ENCODE measurements at regions not wholly inside any gene's neighbourhood (a gene's known extent, or its start where the extent isn't known, plus 50 kb on each side); places are given as distances from the start of the nearest gene placed in this dataset.

GRCh38 chr18:11512096-11513025 is 97.0 kb upstream of the SLC35G4 start:
- DNase-seq (ENCODE audit: low spot score), result no peak
- no peak overlapping the region for H3K4me3 ChIP-seq (ENCODE audit: low read depth in 1 of 3, low read length in 3 of 3)

DNA sequence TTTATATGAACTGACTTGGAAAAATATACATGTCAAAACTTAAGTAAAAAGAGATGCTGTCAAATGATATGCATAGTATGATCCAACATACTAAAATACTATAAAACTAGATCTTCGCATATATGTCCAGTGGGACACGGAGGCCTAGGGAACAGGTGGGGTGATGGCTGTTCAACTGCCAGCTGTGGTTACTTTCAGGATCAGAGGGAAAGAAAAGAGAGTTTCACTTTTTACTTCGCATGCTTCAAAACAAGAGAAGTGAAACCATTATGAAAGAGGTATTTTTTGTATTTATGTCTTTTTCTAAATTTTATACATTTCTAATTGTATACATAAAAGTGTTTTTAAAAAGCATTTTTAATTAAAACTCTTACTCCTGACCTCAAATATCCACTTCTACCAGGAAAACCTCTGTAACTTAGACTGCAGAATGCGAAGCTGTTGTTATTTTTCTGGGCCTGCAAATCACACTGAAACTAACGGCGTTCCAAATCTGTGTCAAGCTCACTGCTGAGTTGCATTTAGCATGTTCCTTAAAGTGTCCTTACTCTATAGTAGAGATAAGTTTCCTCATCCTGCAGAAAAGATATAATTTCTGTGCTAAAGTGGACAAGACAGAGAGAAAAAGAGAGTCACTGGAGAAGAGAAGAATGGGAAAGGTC is 97.8 kb upstream of the SLC35G4 start:
- TF ChIP-seq RXRA (IDR thresholded peaks at IDR 0.05) (no peak), NR2F2 (IDR thresholded peaks at IDR 0.05) (no peak), HNF4A (conservative IDR thresholded peaks at IDR 0.05) (no peak), JUND (IDR thresholded peaks at IDR 0.05) (no peak), TAF1 (conservative IDR thresholded peaks at IDR 0.05) (no peak), EGR1 (IDR thresholded peaks at IDR 0.05; ENCODE audit: low read depth in 2 of 2) (no peak), FOXA2 (IDR thresholded peaks at IDR 0.05) (no peak), ZBTB33 (IDR thresholded peaks at IDR 0.05) (no peak)
- TF ChIP-seq, protein P1, sequence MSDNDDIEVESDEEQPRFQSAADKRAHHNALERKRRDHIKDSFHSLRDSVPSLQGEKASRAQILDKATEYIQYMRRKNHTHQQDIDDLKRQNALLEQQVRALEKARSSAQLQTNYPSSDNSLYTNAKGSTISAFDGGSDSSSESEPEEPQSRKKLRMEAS (IDR thresholded peaks at IDR 0.05), result no peak
- TF ChIP-seq, protein P2, sequence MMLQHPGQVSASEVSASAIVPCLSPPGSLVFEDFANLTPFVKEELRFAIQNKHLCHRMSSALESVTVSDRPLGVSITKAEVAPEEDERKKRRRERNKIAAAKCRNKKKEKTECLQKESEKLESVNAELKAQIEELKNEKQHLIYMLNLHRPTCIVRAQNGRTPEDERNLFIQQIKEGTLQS (IDR thresholded peaks at IDR 0.05), result no peak
- TF ChIP-seq, protein P3, sequence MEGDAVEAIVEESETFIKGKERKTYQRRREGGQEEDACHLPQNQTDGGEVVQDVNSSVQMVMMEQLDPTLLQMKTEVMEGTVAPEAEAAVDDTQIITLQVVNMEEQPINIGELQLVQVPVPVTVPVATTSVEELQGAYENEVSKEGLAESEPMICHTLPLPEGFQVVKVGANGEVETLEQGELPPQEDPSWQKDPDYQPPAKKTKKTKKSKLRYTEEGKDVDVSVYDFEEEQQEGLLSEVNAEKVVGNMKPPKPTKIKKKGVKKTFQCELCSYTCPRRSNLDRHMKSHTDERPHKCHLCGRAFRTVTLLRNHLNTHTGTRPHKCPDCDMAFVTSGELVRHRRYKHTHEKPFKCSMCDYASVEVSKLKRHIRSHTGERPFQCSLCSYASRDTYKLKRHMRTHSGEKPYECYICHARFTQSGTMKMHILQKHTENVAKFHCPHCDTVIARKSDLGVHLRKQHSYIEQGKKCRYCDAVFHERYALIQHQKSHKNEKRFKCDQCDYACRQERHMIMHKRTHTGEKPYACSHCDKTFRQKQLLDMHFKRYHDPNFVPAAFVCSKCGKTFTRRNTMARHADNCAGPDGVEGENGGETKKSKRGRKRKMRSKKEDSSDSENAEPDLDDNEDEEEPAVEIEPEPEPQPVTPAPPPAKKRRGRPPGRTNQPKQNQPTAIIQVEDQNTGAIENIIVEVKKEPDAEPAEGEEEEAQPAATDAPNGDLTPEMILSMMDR (IDR thresholded peaks at IDR 0.05; ENCODE audit: low read depth, low read length, missing input control), result no peak
- Histone ChIP-seq H3K9me3 (ENCODE audit: control insufficient read depth in 4 of 4, low read length in 3 of 4) (no peaks in the 10 kb centered on the region), H3K4me3 (ENCODE audit: low read depth in 1 of 3, low read length in 3 of 3) (no peak overlapping the region), H3K27ac (ENCODE audit: low read depth in 1 of 2, low read length in 2 of 2) (no peak overlapping the region), H3K4me1 (ENCODE audit: control insufficient read depth in 4 of 4, insufficient read depth in 4 of 4, low read length in 3 of 4) (no peaks in the 10 kb centered on the region), H3K27me3 (ENCODE audit: control insufficient read depth in 4 of 4, insufficient read depth in 4 of 4, low read length in 3 of 4) (peaks cover 0 to 3% (median 0%) of the 10 kb centered on the region in 4 donors), H3K9ac (ENCODE audit: low read depth in 1 of 2, low read length in 2 of 2) (no peak overlapping the region), H3K36me3 (ENCODE audit: control insufficient read depth in 4 of 4, insufficient read depth in 3 of 4, low read depth in 1 of 4, low read length in 3 of 4) (no peaks in the 10 kb centered on the region)
- DNase-seq (ENCODE audit: low spot score), result no peak
- 86% methylated on average over 6 of the region's 6 CpGs for WGBS

More at GRCh38 chr18:11512096-11513025, 97.0 kb upstream of the SLC35G4 start:
- Histone ChIP-seq H3K4me1 (ENCODE audit: control insufficient read depth in 4 of 4, insufficient read depth in 4 of 4, low read length in 3 of 4) (no peaks in the 10 kb centered on the region), H3K27me3 (ENCODE audit: control insufficient read depth in 4 of 4, insufficient read depth in 4 of 4, low read length in 3 of 4) (no peaks in the 10 kb centered on the region), H3K27ac (ENCODE audit: low read depth in 1 of 2, low read length in 2 of 2) (no peak overlapping the region), H3K9ac (ENCODE audit: low read depth in 1 of 2, low read length in 2 of 2) (no peak overlapping the region), H3K36me3 (ENCODE audit: control insufficient read depth in 4 of 4, insufficient read depth in 3 of 4, low read depth in 1 of 4, low read length in 3 of 4) (no peaks in the 10 kb centered on the region), H3K9me3 (ENCODE audit: control insufficient read depth in 4 of 4, low read length in 3 of 4) (no peaks in the 10 kb centered on the region)
- 63% methylated on average over 8 of the region's 8 CpGs for WGBS
- TF ChIP-seq RAD21 (IDR thresholded peaks at IDR 0.05), result no peak

Data from liver (tissue), 8 donors.